ENCODE measurements at regions not wholly inside any gene's neighbourhood (a gene's known extent, or its start where the extent isn't known, plus 50 kb on each side); places are given as distances from the start of the nearest gene placed in this dataset.

GRCh38 chr6:168848797-168849196 lies 404.8 kb downstream of the THBS2 start:
- TF ChIP-seq SUZ12 (IDR thresholded peaks at IDR 0.05) = no peak
- TF ChIP-seq BHLHE40 (IDR thresholded peaks at IDR 0.05; ENCODE audit: borderline replicate concordance) = no peak
- no peak for TF ChIP-seq PKNOX1 (IDR thresholded peaks at IDR 0.05)
- TF ChIP-seq LEF1 (IDR thresholded peaks at IDR 0.05; ENCODE audit: borderline replicate concordance) = no peak
- TF ChIP-seq TARDBP (IDR thresholded peaks at IDR 0.05) = no peak
- TF ChIP-seq ZNF384 (IDR thresholded peaks at IDR 0.05) = no peak
- TF ChIP-seq SP1 (IDR thresholded peaks at IDR 0.05) = no peak
- TF ChIP-seq FOXM1 (IDR thresholded peaks at IDR 0.05; ENCODE audit: borderline replicate concordance) = no peak
